OCI-LY3 (cell line): ENCODE measurements at regions not wholly inside any gene's neighbourhood (a gene's known extent, or its start where the extent isn't known, plus 50 kb on each side); places are given as distances from the start of the nearest gene placed in this dataset.

ENCODE experiments used
- CTCF ChIP-seq: fragments of 200-600, 300-600 bp; sonication (generic); IDR thresholded peaks from 2 replicates; pipeline ENCODE4 v1.5.1; 2014; ENCODE audit warnings: antibody characterized with exemption, low read length, low read depth
- EZH2phosphoT487 ChIP-seq: fragments of 200-600 bp; shearing (Covaris generic); IDR thresholded peaks from 2 replicates; pipeline ENCODE4 v1.6.1; 2018; ENCODE audit warnings: antibody characterized with exemption, mixed run types, low read depth

- TF ChIP-seq CTCF: no peak
- no peak for TF ChIP-seq EZH2phosphoT487
Measured at GRCh38 chr5:35409361-35409760, 179.1 kb upstream of the PRLR start.
